B cell (primary cell): ENCODE measurements at regions not wholly inside any gene's neighbourhood (a gene's known extent, or its start where the extent isn't known, plus 50 kb on each side); places are given as distances from the start of the nearest gene placed in this dataset.

Experiments used
- ATAC-seq: fragments of 200-7000 bp; cut with Tn5 transposase; one replicate; pipeline ENCODE4 v1.10.0; 2021; ENCODE audit warnings: low read depth, mild to moderate bottlenecking, moderate number of reproducible peaks, moderate library complexity
- CTCF ChIA-PET: fragments of 350-600 bp; sonication (Branson Sonifier 250); formaldehyde crosslinking; loops from one replicate; lab custom pipeline; 2021; ENCODE audit warnings: antibody characterized with exemption, inconsistent platforms; lab: Charles Lee
- POLR2A ChIA-PET: fragments of 350-600 bp; sonication (Branson Sonifier 250); formaldehyde crosslinking; loops from one replicate; lab custom pipeline; 2021; ENCODE audit warnings: antibody characterized with exemption; lab: Charles Lee
- DNase-seq: peaks from one replicate; pipeline ENCODE4 v3.0.0; 2013
- H2AFZ ChIP-seq: 2 replicates; pipeline ENCODE4 v1.6.1; 2012; ENCODE audit warnings: mild to moderate bottlenecking, low read depth, low read length; ENCODE audit not compliant: insufficient read depth, poor library complexity, severe bottlenecking
- H3K27ac ChIP-seq, 2 donors: 1 replicate in 1 of 2; 2 replicates in 1 of 2; pipeline ENCODE4 v1.5.1; 2012 to 2013; ENCODE audit warnings: low read length in 2 of 2, mild to moderate bottlenecking in 2 of 2, moderate library complexity in 1 of 2
- H3K27me3 ChIP-seq, 4 experiments: fragments of 200-600 bp in 1 of 4; sonication (generic) in 1 of 4; replicated peaks in 1 of 4; 1 replicate in 2 of 4; 2 replicates in 2 of 4; pipeline versions ENCODE4 v1.6.1 to v1.7.0; 2013 to 2016; ENCODE audit warnings: low read length in 3 of 4, mild to moderate bottlenecking in 2 of 4, mixed read lengths in 1 of 4, moderate library complexity in 1 of 4; ENCODE audit not compliant: insufficient read depth in 4 of 4, control insufficient read depth in 3 of 4; ENCODE audit errors: control extremely low read depth in 1 of 4
- H3K36me3 ChIP-seq, 2 experiments: replicated peaks in 1 of 2; 1 replicate in 1 of 2; 2 replicates in 1 of 2; pipeline versions ENCODE4 v1.6.1 to v1.7.1; 2013; ENCODE audit warnings: low read length in 1 of 2; ENCODE audit not compliant: insufficient read depth in 2 of 2, control insufficient read depth in 1 of 2; ENCODE audit errors: control extremely low read depth in 1 of 2, extremely low read depth in 1 of 2
- H3K4me1 ChIP-seq, 2 donors: fragments of 200-600 bp in 1 of 2; sonication (generic) in 1 of 2; 1 replicate in 1 of 2; 2 replicates in 1 of 2; pipeline versions ENCODE4 v1.5.1 to v1.6.1; 2013 to 2017; ENCODE audit warnings: low read length in 2 of 2; ENCODE audit not compliant: control insufficient read depth in 2 of 2, insufficient read depth in 2 of 2
- H3K4me2 ChIP-seq: replicated peaks from 2 replicates; pipeline ENCODE3; 2012; ENCODE audit warnings: mild to moderate bottlenecking, low read depth, low read length; ENCODE audit not compliant: poor library complexity, severe bottlenecking
- H3K4me3 ChIP-seq, 5 experiments: fragments of 200-600 bp in 1 of 5; sonication (generic) in 1 of 5; 1 replicate in 3 of 5; 2 replicates in 2 of 5; pipeline versions ENCODE4 v1.5.1 to v1.7.0; 2011 to 2016; ENCODE audit warnings: low read length in 4 of 5, mild to moderate bottlenecking in 4 of 5, low read depth in 2 of 5, control low read depth in 1 of 5, moderate library complexity in 1 of 5; ENCODE audit not compliant: insufficient read depth in 1 of 5; ENCODE audit errors: control extremely low read depth in 1 of 5, extremely low read depth in 1 of 5
- H3K79me2 ChIP-seq: fragments of 200-600 bp; sonication (generic); one replicate; pipeline ENCODE4 v1.6.0; 2016; ENCODE audit warnings: low read length; ENCODE audit not compliant: control insufficient read depth, insufficient read depth
- H3K9ac ChIP-seq: fragments of 200-600 bp; sonication (generic); 2 replicates; pipeline ENCODE4 v1.6.1; 2017; ENCODE audit warnings: mild to moderate bottlenecking, low read length, moderate library complexity
- H3K9me3 ChIP-seq, 3 donors: one replicate each; pipeline versions ENCODE4 v1.6.1 to v1.7.1; 2013; ENCODE audit warnings: low read length in 2 of 3; ENCODE audit not compliant: control insufficient read depth in 2 of 3, insufficient read depth in 1 of 3; ENCODE audit errors: control extremely low read depth in 1 of 3
- H4K20me1 ChIP-seq: 2 replicates; pipeline ENCODE4 v1.6.0; 2012; ENCODE audit warnings: mild to moderate bottlenecking, low read length; ENCODE audit not compliant: insufficient read depth, control insufficient read depth, poor library complexity, severe bottlenecking
- H3K27ac Mint-ChIP-seq: one replicate; pipeline ENCODE4 v1.8.0; 2021; ENCODE audit warnings: mixed read lengths
- H3K27me3 Mint-ChIP-seq: one replicate; pipeline ENCODE4 v1.8.0; 2021; ENCODE audit warnings: mixed read lengths
- H3K4me1 Mint-ChIP-seq: one replicate; pipeline ENCODE4 v1.8.0; 2021; ENCODE audit warnings: mixed read lengths
- H3K4me3 Mint-ChIP-seq: one replicate; pipeline ENCODE4 v1.8.0; 2021; ENCODE audit warnings: mixed read lengths
- H3K9me3 Mint-ChIP-seq: one replicate; pipeline ENCODE4 v1.8.0; 2022; ENCODE audit warnings: mixed read lengths; ENCODE audit not compliant: insufficient read depth
- CTCF ChIP-seq: fragments of 200-600 bp; IDR thresholded peaks from one replicate; pipeline ENCODE4 v1.8.0; 2022; ENCODE audit warnings: antibody characterized with exemption, mild to moderate bottlenecking
- EZH2 ChIP-seq: IDR thresholded peaks from 2 replicates; pipeline ENCODE4 v1.6.1; 2012; ENCODE audit warnings: borderline replicate concordance, low read depth, mild to moderate bottlenecking, moderate library complexity, low read length; ENCODE audit not compliant: insufficient read depth, poor library complexity, severe bottlenecking
- WGBS: methylation state at CpG from one replicate; pipeline ENCODE4 v1.1.5; 2013; ENCODE audit warnings: missing lambda C conversion rate; ENCODE audit not compliant: insufficient coverage; 5-methylcytosine and 5-hydroxymethylcytosine counted together
- intact Hi-C: fragments of 100-400 bp; cut with micrococcal nuclease; formaldehyde crosslinking; loops from one replicate; pipeline ENCODE4 v1.10.0; 2022

- H3K4me3 ChIP-seq, result no peak overlapping the region
- no peaks in the 10 kb centered on the region for H3K9me3 Mint-ChIP-seq
- intact Hi-C loops, result no loop called here
- POLR2A ChIA-PET, result no interaction called here
- H3K4me1 ChIP-seq, result no peaks in the 10 kb centered on the region
- ATAC-seq (no peak), DNase-seq (no peak)
- TF ChIP-seq EZH2 (no peak), CTCF (no peak)
- H4K20me1 ChIP-seq, result no peaks in the 10 kb centered on the region
- H3K36me3 ChIP-seq, result no peaks in the 10 kb centered on the region
- H3K9me3 ChIP-seq, result no peaks in the 10 kb centered on the region
- H3K27me3 Mint-ChIP-seq, result peaks cover 51% of the 10 kb centered on the region
- no peaks in the 10 kb centered on the region for H3K4me1 Mint-ChIP-seq
- no peak overlapping the region for H3K9ac ChIP-seq
- no peak overlapping the region for H3K27ac ChIP-seq
- WGBS, result 92% methylated on average over 8 of the region's 8 CpGs
- CTCF ChIA-PET, result interaction anchor here (1.2 to 4.3 kb wide), 2 partner anchors 9 to 11 kb away, joined by 4 to 28 read pairs; no protein-coding TSS in a partner anchor
- no peak overlapping the region for H2AFZ ChIP-seq
- peaks cover 0 to 12% (median 2%) of the 10 kb centered on the region in 4 experiments for H3K27me3 ChIP-seq
- no peaks in the 10 kb centered on the region for H3K79me2 ChIP-seq
- H3K4me2 ChIP-seq, result no peak overlapping the region
- H3K4me3 Mint-ChIP-seq, result no peak overlapping the region
- no peak overlapping the region for H3K27ac Mint-ChIP-seq
These were observed 535.8 kb downstream of the FUT8 start for GRCh38 chr14:65948302-65948701.

GRCh38 chr14:65949711-65950516 lies 536.3 kb upstream of the CCDC196 start:
- peaks cover 42% of the 10 kb centered on the region for H3K27me3 Mint-ChIP-seq
- Histone ChIP-seq H3K9ac (no peak overlapping the region), H3K27ac (no peak overlapping the region), H3K36me3 (no peaks in the 10 kb centered on the region), H3K27me3 (peaks cover 0 to 12% (median 2%) of the 10 kb centered on the region in 4 experiments), H2AFZ (no peak overlapping the region), H4K20me1 (no peaks in the 10 kb centered on the region), H3K4me2 (no peak overlapping the region), H3K9me3 (no peaks in the 10 kb centered on the region), H3K4me1 (no peaks in the 10 kb centered on the region), H3K79me2 (no peaks in the 10 kb centered on the region), H3K4me3 (no peak overlapping the region)
- no peak overlapping the region for H3K27ac Mint-ChIP-seq
- H3K4me1 Mint-ChIP-seq, result no peaks in the 10 kb centered on the region
- WGBS, result 50% methylated on average over 4 of the region's 4 CpGs
- ATAC-seq, result no peak
- no peaks in the 10 kb centered on the region for H3K9me3 Mint-ChIP-seq
- TF ChIP-seq EZH2 (no peak), CTCF (no peak)
- intact Hi-C loops, result loop anchor here (10.0 kb wide), 1 partner anchor 125 kb away; no protein-coding TSS in a partner anchor
- POLR2A ChIA-PET, result no interaction called here
- no peak overlapping the region for H3K4me3 Mint-ChIP-seq
- CTCF ChIA-PET, result interaction anchor here (1.0 to 4.3 kb wide), 2 partner anchors 9 kb away, joined by 3 to 28 read pairs; no protein-coding TSS in a partner anchor
- DNase-seq, result no peak
